ENCODE measurements at regions not wholly inside any gene's neighbourhood (a gene's known extent, or its start where the extent isn't known, plus 50 kb on each side); places are given as distances from the start of the nearest gene placed in this dataset.

DNA sequence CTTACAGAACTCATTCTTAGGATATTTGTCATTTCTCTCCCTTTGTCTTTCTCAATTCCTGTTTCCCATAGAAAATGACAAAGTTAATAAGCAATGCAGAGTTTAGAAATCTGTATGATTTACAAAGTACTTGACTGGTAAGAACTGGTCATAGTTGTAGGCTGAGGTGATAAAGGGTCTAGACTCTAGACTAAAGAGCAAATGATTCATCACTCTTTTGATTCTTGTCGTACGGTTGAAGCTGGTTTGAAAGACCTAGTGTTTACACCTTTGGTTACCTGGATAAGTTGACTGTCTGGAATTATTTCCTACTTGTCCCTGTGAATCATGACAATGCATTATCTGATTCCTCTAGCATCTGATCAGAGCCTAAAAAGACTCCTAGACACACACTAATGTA, 58.9 kb upstream of the TP63 start:
- intact Hi-C loops (cut with DNase I) = no loop called here
- H3K4me1 ChIP-seq (replicated peaks in 1 of 2) = no peaks in the 10 kb centered on the region
- TF ChIP-seq, protein P1, sequence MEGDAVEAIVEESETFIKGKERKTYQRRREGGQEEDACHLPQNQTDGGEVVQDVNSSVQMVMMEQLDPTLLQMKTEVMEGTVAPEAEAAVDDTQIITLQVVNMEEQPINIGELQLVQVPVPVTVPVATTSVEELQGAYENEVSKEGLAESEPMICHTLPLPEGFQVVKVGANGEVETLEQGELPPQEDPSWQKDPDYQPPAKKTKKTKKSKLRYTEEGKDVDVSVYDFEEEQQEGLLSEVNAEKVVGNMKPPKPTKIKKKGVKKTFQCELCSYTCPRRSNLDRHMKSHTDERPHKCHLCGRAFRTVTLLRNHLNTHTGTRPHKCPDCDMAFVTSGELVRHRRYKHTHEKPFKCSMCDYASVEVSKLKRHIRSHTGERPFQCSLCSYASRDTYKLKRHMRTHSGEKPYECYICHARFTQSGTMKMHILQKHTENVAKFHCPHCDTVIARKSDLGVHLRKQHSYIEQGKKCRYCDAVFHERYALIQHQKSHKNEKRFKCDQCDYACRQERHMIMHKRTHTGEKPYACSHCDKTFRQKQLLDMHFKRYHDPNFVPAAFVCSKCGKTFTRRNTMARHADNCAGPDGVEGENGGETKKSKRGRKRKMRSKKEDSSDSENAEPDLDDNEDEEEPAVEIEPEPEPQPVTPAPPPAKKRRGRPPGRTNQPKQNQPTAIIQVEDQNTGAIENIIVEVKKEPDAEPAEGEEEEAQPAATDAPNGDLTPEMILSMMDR (IDR thresholded peaks at IDR 0.05) = no peak
- no peak for TF ChIP-seq POLR2A (IDR thresholded peaks at IDR 0.05)
- no peaks in the 10 kb centered on the region for H3K27me3 ChIP-seq
- H3K4me3 ChIP-seq = no peak overlapping the region
- no peaks in the 10 kb centered on the region for H3K36me3 ChIP-seq (replicated peaks in 1 of 2)
- H3K27ac ChIP-seq = no peak overlapping the region
- no peak for DNase-seq
- 80 to 98% (median 96%) methylated on average over 2 of the region's 2 CpGs for WGBS, 4 donors
- no peaks in the 10 kb centered on the region for H3K9me3 ChIP-seq (replicated peaks in 1 of 3)

DNA sequence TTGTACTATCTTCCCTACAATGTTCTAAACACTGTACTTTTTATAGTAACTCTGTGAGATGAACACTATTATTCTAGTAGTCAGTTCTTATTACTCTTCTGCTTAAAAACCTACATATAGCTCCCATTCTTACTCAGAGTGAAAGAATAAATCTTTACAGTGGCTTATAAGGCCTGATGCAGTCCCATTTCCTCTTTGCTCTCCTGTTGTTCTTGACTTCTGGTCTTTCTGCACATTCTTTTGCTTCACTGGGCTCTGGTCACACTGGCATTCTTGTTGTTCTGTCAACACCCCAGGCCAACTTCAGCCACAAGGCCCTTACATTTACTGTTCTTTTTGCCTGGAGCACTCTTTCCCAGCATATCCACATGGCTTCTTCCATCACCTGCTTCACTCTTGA, 58.2 kb upstream of the TP63 start:
- Histone ChIP-seq H3K4me3 (no peak overlapping the region), H3K9me3 (replicated peaks in 1 of 3) (no peaks in the 10 kb centered on the region), H3K4me1 (replicated peaks in 1 of 2) (no peaks in the 10 kb centered on the region), H3K36me3 (replicated peaks in 1 of 2) (no peaks in the 10 kb centered on the region), H3K27ac (no peak overlapping the region), H3K27me3 (no peaks in the 10 kb centered on the region)
- intact Hi-C loops (cut with DNase I) = no loop called here
- TF ChIP-seq, protein P1 (IDR thresholded peaks at IDR 0.05) = no peak
- no peak for TF ChIP-seq POLR2A (IDR thresholded peaks at IDR 0.05)
- DNase-seq = no peak

DNA sequence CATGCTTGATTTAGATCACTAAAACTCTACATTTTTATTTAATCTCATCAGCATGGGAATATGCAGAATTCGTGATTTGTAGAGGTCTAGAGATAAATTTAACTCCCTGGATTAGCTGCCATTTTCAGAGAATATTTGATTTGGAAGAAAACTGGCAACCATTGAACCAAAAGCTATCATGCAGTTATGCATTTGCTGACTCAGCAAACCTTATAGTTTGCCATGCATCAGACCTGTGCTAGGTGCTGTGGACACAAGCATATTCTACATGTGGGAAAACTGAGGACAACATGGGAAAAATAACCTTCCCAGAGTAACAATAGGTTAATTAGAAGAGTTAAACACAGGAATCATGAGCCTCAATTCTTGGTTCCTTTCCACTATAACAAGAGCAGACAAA, 54.7 kb upstream of the TP63 start:
- H3K36me3 ChIP-seq (replicated peaks in 1 of 2) = no peaks in the 10 kb centered on the region
- TF ChIP-seq, protein P1 (IDR thresholded peaks at IDR 0.05) = no peak
- no peak for TF ChIP-seq POLR2A (IDR thresholded peaks at IDR 0.05)
- H3K27me3 ChIP-seq = no peaks in the 10 kb centered on the region
- no peaks in the 10 kb centered on the region for H3K9me3 ChIP-seq (replicated peaks in 1 of 3)
- whole genome bisulfite sequencing, 4 donors = 50 to 67% (median 65%) methylated on average over 1 of the region's 1 CpG
- intact Hi-C loops (cut with DNase I) = no loop called here
- no peak overlapping the region for H3K27ac ChIP-seq
- H3K4me3 ChIP-seq = no peak overlapping the region
- no peak for DNase-seq
- H3K4me1 ChIP-seq (replicated peaks in 1 of 2) = no peaks in the 10 kb centered on the region

DNA sequence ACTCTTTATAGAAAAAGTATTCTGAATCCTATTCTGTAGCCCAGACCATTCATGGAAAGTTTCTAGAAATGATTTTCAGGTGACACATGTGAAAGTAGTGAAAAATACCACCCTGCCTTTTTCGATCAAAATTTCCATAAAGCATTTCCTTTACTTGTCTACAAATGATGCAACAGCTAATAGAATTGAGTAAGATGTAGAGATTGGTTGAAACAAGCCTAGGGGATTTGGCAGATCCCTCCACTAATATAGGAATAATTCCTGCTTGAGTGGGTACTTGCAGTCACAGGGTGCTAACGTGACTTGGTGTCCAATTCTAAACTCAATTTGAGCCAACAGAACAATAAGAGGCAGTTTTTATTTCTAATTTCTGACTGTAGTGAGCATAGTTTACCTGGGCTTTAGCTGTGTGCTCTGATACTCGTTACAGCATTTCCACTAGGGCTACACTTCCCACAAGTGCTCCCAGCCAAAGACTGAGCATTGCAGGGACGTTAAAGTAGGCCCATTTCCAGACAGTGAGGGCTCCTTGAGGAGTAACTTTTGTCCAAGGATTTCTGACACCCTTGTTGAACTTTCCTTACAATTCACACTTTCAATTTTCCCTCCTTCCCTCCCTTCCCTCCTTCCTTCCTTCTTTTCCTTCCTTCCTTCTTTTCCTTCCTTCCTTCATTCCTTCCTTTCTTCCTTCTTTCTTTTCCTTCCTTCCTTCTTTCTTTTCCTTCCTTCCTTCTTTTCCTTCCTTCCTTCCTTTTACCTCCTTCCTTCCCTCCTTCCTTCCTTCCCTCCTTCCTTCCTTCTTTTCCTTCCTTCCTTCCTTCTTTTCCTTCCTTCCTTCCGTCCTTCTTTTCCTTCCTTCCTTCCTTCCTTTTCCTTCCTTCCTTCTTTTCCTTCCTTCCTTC, 53.9 kb upstream of the TP63 start:
- no peak overlapping the region for H3K27ac ChIP-seq
- no peaks in the 10 kb centered on the region for H3K36me3 ChIP-seq (replicated peaks in 1 of 2)
- H3K4me3 ChIP-seq = no peak overlapping the region
- WGBS, 4 donors = 65 to 75% (median 68%) methylated on average over 5 of the region's 5 CpGs
- intact Hi-C loops (cut with DNase I) = no loop called here
- no peak for DNase-seq
- H3K27me3 ChIP-seq = no peaks in the 10 kb centered on the region
- no peak for TF ChIP-seq POLR2A (IDR thresholded peaks at IDR 0.05)
- TF ChIP-seq, protein P1 (IDR thresholded peaks at IDR 0.05) = no peak
- no peaks in the 10 kb centered on the region for H3K4me1 ChIP-seq (replicated peaks in 1 of 2)
- no peaks in the 10 kb centered on the region for H3K9me3 ChIP-seq (replicated peaks in 1 of 3)
